Kidney (tissue), 13 donors: ENCODE measurements at regions not wholly inside any gene's neighbourhood (a gene's known extent, or its start where the extent isn't known, plus 50 kb on each side); places are given as distances from the start of the nearest gene placed in this dataset.

Source experiments
- DNase-seq, 5 donors: peaks; one replicate each; pipeline ENCODE4 v3.0.0-alpha.2; 2013 to 2020
- FAIRE-seq: peaks from 2 replicates; lab custom pipeline; 2012; peaks lifted over from hg19 to GRCh38; lab: Jason Lieb, UNC
- H3K27ac ChIP-seq, 2 donors: one replicate each; pipeline ENCODE4 v1.7.0; 2013; ENCODE audit warnings: low read depth in 2 of 2, low read length in 2 of 2, inconsistent platforms in 1 of 2
- H3K27me3 ChIP-seq: one replicate; pipeline ENCODE4 v1.7.1; 2013; ENCODE audit warnings: low read length, inconsistent platforms; ENCODE audit not compliant: control insufficient read depth, insufficient read depth
- H3K36me3 ChIP-seq, 3 donors: one replicate each; pipeline versions ENCODE4 v1.7.0 to v1.7.1; 2013; ENCODE audit warnings: low read length in 3 of 3, control low read depth in 1 of 3, inconsistent platforms in 1 of 3; ENCODE audit not compliant: insufficient read depth in 3 of 3, control insufficient read depth in 2 of 3
- H3K4me1 ChIP-seq, 3 donors: one replicate each; pipeline versions ENCODE4 v1.7.0 to v1.7.1; 2013; ENCODE audit warnings: low read length in 3 of 3, inconsistent platforms in 1 of 3, low read depth in 1 of 3; ENCODE audit not compliant: control insufficient read depth in 2 of 3, insufficient read depth in 2 of 3
- H3K4me3 ChIP-seq, 3 donors: one replicate each; pipeline versions ENCODE4 v1.7.0 to v1.8.1; 2013; ENCODE audit warnings: low read length in 3 of 3, control low read depth in 1 of 3, inconsistent platforms in 1 of 3
- H3K9ac ChIP-seq, 3 donors: one replicate each; pipeline versions ENCODE4 v1.7.0 to v1.7.1; 2013; ENCODE audit warnings: low read length in 3 of 3, control low read depth in 1 of 3, inconsistent platforms in 1 of 3
- H3K9me3 ChIP-seq, 3 donors: one replicate each; pipeline versions ENCODE4 v1.7.0 to v1.7.1; 2013; ENCODE audit warnings: low read length in 3 of 3, control low read depth in 1 of 3, inconsistent platforms in 1 of 3; ENCODE audit not compliant: control insufficient read depth in 2 of 3, insufficient read depth in 1 of 3
- intact Hi-C: fragments of 100-400 bp; cut with DNase I; formaldehyde crosslinking; loops from one replicate; pipeline ENCODE4 v1.11.1; 2022
- TF ChIP-seq, protein P1 (sequence below): IDR thresholded peaks from 3 replicates; pipeline ENCODE4 v1.5.1; 2012; ENCODE audit warnings: mild to moderate bottlenecking, moderate library complexity, borderline replicate concordance; ENCODE audit not compliant: insufficient read depth; ENCODE audit errors: extremely low read depth
- donor health status: control.
- donor health status: control.
- donor health status: control.
- donor health status: control.
- donor health status: control.
- donor health status: DM: yes; HTN: yes; CAD: no.
- donor health status: Normal renal cell carcinoma (clear cell type).

DNA sequence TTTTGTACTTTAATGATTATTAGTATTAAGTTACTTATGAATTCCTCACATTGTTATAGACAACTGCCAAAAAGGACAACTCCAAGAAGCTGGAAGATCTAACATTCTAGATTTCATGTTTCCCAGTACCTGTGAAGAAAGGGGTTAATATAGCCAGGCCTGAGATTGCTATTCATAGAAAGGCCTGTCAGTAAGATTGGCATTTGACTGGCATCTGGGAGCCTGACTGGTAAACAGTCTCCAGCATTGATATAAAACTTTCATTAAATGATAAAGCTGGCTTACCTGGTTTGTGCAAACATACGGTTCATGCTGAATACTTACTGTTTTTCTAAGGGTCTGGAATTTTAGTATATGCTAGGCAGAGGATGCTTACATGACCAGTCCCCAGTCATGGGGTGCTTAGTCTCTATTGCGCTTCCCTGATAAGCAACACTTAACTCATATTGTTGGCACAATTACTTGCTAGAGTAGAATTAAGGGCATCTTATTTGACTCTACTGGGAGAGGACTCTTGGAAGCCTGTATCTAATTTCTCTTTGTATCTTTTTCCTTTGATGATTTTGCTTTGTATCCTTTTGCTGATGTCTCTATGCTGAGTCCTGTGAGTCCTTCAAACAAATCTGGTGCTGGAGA is 340.4 kb upstream of the SEMA6A start:
- H3K4me3 ChIP-seq, result no peak overlapping the region
- intact Hi-C loops, result no loop called here
- TF ChIP-seq, protein P1, sequence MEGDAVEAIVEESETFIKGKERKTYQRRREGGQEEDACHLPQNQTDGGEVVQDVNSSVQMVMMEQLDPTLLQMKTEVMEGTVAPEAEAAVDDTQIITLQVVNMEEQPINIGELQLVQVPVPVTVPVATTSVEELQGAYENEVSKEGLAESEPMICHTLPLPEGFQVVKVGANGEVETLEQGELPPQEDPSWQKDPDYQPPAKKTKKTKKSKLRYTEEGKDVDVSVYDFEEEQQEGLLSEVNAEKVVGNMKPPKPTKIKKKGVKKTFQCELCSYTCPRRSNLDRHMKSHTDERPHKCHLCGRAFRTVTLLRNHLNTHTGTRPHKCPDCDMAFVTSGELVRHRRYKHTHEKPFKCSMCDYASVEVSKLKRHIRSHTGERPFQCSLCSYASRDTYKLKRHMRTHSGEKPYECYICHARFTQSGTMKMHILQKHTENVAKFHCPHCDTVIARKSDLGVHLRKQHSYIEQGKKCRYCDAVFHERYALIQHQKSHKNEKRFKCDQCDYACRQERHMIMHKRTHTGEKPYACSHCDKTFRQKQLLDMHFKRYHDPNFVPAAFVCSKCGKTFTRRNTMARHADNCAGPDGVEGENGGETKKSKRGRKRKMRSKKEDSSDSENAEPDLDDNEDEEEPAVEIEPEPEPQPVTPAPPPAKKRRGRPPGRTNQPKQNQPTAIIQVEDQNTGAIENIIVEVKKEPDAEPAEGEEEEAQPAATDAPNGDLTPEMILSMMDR, result no peak

DNA sequence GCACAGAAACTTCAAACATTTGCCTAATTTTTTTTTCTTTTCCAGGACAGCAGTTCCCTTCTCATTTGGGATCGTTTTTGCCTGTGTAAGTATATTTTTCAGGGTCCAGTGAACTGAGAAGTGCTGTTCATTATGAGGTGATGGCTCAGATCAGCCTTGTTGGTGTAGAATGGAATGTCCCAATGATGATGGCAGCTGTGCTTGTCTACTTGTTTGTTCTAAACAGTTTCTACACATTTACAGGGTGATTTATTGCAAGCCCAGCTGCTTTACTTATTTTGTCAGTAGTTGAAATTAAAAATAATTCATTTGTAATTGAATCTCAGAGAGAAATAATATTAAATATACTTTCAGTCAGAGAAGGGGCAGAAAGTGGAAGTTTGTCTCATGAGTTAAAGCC is 337.6 kb upstream of the SEMA6A start:
- no peaks in the 10 kb centered on the region for H3K4me1 ChIP-seq
- H3K9ac ChIP-seq, result no peak overlapping the region
- H3K4me3 ChIP-seq, result no peak overlapping the region
- intact Hi-C loops, result no loop called here
- DNase-seq (peak in 2 of 5 donors; percentile 12 to 31), FAIRE-seq (no peak)
- H3K9me3 ChIP-seq, result no peaks in the 10 kb centered on the region
- TF ChIP-seq, protein P1, result no peak
- H3K27me3 ChIP-seq, result no peaks in the 10 kb centered on the region
- no peaks in the 10 kb centered on the region for H3K36me3 ChIP-seq
- no peak overlapping the region for H3K27ac ChIP-seq

More for the DNA sequence above, 340.4 kb upstream of the SEMA6A start:
- FAIRE-seq (no peak), DNase-seq (no peak)
- Histone ChIP-seq H3K36me3 (no peaks in the 10 kb centered on the region), H3K9ac (no peak overlapping the region), H3K4me1 (no peaks in the 10 kb centered on the region), H3K9me3 (no peaks in the 10 kb centered on the region), H3K27ac (no peak overlapping the region), H3K27me3 (no peaks in the 10 kb centered on the region)

DNA sequence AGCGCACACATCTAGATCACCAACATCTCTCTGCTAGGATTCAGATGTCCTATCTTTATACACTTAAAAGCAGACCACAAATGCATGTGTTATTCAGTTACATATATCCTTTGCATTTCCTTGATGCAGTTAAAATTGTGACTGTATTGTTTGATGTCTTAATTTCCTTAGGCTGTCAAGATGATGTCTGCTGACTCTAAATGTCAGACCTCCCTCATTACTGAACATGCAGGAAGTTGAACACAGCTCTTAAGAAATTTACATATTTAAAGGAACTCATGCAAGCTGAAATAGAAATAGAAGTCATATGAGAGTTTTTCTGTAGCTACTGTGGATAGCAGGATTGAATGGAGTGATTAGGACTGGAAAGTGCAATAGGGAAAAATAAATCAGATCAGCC is 336.5 kb upstream of the SEMA6A start:
- Histone ChIP-seq H3K36me3 (no peaks in the 10 kb centered on the region), H3K9ac (no peak overlapping the region), H3K4me3 (no peak overlapping the region), H3K9me3 (no peaks in the 10 kb centered on the region), H3K27ac (no peak overlapping the region), H3K27me3 (no peaks in the 10 kb centered on the region), H3K4me1 (no peaks in the 10 kb centered on the region)
- TF ChIP-seq, protein P1, result no peak
- DNase-seq, result no peak
- FAIRE-seq, result no peak
- intact Hi-C loops, result no loop called here

DNA sequence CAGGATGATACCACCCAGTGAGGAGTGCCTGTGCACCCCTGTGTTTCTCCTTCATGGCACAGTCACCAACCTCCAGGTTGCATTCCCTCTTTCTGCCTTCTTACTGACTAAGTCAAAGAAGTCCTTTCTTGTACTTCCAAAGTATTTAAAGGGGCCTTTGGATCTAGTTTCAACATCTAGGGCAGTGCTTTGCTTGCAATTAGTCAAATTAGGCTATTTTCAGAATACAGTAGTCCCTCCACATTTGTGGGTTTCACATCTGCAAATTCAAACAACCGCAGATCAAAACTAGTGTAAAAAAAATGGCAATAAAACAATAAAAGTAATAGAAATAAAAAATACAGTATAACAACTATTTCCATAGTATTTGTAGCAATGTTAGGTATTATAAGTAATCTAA is 333.9 kb upstream of the SEMA6A start:
- TF ChIP-seq, protein P1, result no peak
- no peak for DNase-seq
- H3K27me3 ChIP-seq, result no peaks in the 10 kb centered on the region
- intact Hi-C loops, result no loop called here
- no peaks in the 10 kb centered on the region for H3K36me3 ChIP-seq
- H3K4me1 ChIP-seq, result no peaks in the 10 kb centered on the region
- H3K27ac ChIP-seq, result no peak overlapping the region
- no peaks in the 10 kb centered on the region for H3K9me3 ChIP-seq
- no peak for FAIRE-seq
- H3K4me3 ChIP-seq, result no peak overlapping the region
- no peak overlapping the region for H3K9ac ChIP-seq
